Fibroblast of lung (primary cell): ENCODE measurements at regions not wholly inside any gene's neighbourhood (a gene's known extent, or its start where the extent isn't known, plus 50 kb on each side); places are given as distances from the start of the nearest gene placed in this dataset.

Experiments used
- EZH2 ChIP-seq: IDR thresholded peaks from 2 replicates; pipeline ENCODE4 v1.5.1; 2012; ENCODE audit warnings: low read length, control low read depth, mild to moderate bottlenecking; ENCODE audit errors: missing control alignments
- TF ChIP-seq, protein P1 (sequence below), 2 donors: IDR thresholded peaks in 1 of 2; conservative IDR thresholded peaks in 1 of 2; 1 replicate in 1 of 2; 2 replicates in 1 of 2; pipeline ENCODE4 v1.5.1; 2011 to 2012; ENCODE audit warnings: low read length in 2 of 2, control low read depth in 1 of 2, inconsistent platforms in 1 of 2, low read depth in 1 of 2, mild to moderate bottlenecking in 1 of 2

DNA sequence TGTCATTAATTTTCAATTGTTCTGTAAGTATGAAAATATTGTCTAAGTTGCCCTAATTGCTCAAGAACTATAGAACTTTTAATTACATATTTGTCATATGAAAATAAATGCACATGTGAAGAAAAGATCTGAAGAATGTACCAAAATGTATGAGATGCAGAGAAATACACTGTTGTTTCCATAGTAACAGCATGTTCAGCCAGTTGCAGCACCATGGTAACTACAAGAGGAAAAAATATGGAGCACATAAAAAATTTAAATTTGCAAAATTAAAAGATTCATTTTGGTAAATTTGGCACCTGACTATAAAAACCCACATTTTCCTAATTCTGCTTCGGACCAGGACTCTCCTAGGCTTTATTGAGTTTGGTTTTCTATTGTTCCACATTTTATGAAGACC is 1170.0 kb upstream of the MIR17HG start:
- TF ChIP-seq EZH2, result no peak
- TF ChIP-seq, protein P1, sequence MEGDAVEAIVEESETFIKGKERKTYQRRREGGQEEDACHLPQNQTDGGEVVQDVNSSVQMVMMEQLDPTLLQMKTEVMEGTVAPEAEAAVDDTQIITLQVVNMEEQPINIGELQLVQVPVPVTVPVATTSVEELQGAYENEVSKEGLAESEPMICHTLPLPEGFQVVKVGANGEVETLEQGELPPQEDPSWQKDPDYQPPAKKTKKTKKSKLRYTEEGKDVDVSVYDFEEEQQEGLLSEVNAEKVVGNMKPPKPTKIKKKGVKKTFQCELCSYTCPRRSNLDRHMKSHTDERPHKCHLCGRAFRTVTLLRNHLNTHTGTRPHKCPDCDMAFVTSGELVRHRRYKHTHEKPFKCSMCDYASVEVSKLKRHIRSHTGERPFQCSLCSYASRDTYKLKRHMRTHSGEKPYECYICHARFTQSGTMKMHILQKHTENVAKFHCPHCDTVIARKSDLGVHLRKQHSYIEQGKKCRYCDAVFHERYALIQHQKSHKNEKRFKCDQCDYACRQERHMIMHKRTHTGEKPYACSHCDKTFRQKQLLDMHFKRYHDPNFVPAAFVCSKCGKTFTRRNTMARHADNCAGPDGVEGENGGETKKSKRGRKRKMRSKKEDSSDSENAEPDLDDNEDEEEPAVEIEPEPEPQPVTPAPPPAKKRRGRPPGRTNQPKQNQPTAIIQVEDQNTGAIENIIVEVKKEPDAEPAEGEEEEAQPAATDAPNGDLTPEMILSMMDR (conservative IDR thresholded peaks at IDR 0.05 in 1 of 2, IDR thresholded peaks at IDR 0.05 in 1 of 2; ENCODE audit: low read depth in 1 of 2, low read length in 2 of 2), result no peak
